ENCODE measurements at regions not wholly inside any gene's neighbourhood (a gene's known extent, or its start where the extent isn't known, plus 50 kb on each side); places are given as distances from the start of the nearest gene placed in this dataset.

DNA sequence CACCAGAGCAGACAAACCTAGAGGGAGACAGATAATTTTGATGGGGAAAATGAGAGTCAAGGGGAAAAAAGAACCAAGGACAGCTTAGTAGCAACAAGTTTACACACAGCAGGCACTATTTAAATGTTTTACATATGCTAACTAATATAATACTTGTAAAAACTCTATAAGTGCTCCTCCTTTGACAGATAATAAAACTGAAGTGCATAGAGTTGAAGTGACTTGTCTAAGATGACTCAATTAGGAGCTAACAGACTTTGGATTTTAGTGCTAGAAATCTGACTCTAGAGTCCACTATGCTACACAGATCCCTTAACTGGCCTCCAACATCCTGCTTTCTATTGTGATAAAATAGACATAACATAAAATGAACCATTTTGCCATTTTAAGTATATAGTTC lies 506.9 kb downstream of the SATB2 start:
- TF ChIP-seq, protein P1, sequence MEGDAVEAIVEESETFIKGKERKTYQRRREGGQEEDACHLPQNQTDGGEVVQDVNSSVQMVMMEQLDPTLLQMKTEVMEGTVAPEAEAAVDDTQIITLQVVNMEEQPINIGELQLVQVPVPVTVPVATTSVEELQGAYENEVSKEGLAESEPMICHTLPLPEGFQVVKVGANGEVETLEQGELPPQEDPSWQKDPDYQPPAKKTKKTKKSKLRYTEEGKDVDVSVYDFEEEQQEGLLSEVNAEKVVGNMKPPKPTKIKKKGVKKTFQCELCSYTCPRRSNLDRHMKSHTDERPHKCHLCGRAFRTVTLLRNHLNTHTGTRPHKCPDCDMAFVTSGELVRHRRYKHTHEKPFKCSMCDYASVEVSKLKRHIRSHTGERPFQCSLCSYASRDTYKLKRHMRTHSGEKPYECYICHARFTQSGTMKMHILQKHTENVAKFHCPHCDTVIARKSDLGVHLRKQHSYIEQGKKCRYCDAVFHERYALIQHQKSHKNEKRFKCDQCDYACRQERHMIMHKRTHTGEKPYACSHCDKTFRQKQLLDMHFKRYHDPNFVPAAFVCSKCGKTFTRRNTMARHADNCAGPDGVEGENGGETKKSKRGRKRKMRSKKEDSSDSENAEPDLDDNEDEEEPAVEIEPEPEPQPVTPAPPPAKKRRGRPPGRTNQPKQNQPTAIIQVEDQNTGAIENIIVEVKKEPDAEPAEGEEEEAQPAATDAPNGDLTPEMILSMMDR (IDR thresholded peaks at IDR 0.05): no peak
- TF ChIP-seq POLR2A (IDR thresholded peaks at IDR 0.05): no peak
